MM.1S (cell line): ENCODE measurements at regions not wholly inside any gene's neighbourhood (a gene's known extent, or its start where the extent isn't known, plus 50 kb on each side); places are given as distances from the start of the nearest gene placed in this dataset.

Experiments used
- EZH2 ChIP-seq: fragments of 300-600 bp; sonication (generic); optimal IDR thresholded peaks from 2 replicates; pipeline ENCODE3; 2017; ENCODE audit warnings: low read depth, mild to moderate bottlenecking, antibody characterized with exemption, low read length, mixed read lengths
- TF ChIP-seq, protein P1 (sequence below): fragments of 300-600 bp; sonication (generic); IDR thresholded peaks from 2 replicates; pipeline ENCODE4 v1.5.1; 2016; ENCODE audit warnings: antibody characterized with exemption, low read length, mixed read lengths

GRCh38 chr18:44062345-44062744 lies 618.3 kb upstream of the SETBP1 start:
- TF ChIP-seq EZH2 = no peak
- TF ChIP-seq, protein P1, sequence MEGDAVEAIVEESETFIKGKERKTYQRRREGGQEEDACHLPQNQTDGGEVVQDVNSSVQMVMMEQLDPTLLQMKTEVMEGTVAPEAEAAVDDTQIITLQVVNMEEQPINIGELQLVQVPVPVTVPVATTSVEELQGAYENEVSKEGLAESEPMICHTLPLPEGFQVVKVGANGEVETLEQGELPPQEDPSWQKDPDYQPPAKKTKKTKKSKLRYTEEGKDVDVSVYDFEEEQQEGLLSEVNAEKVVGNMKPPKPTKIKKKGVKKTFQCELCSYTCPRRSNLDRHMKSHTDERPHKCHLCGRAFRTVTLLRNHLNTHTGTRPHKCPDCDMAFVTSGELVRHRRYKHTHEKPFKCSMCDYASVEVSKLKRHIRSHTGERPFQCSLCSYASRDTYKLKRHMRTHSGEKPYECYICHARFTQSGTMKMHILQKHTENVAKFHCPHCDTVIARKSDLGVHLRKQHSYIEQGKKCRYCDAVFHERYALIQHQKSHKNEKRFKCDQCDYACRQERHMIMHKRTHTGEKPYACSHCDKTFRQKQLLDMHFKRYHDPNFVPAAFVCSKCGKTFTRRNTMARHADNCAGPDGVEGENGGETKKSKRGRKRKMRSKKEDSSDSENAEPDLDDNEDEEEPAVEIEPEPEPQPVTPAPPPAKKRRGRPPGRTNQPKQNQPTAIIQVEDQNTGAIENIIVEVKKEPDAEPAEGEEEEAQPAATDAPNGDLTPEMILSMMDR = no peak
